ENCODE measurements at regions not wholly inside any gene's neighbourhood (a gene's known extent, or its start where the extent isn't known, plus 50 kb on each side); places are given as distances from the start of the nearest gene placed in this dataset.

DNA sequence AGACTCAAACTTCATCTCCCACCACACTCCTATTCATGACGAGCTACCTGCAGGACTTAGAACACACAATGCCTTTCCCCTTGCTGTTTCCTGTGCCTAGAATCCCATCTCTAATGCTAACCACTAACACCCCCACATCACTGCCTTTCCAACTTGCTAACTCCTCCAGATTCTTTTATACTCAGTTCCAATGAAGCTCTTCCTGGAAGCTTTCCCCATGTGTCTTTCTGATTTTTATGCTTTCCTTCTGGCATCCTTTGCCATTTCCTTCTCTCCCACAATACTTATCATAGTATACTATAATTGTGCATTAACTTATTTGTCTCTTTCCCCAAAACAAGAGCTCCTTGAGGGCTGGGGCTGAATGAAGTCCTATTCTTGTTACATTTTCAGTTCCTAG is 115.3 kb upstream of the PLPPR1 start:
- H3K36me3 ChIP-seq = no peaks in the 10 kb centered on the region

DNA sequence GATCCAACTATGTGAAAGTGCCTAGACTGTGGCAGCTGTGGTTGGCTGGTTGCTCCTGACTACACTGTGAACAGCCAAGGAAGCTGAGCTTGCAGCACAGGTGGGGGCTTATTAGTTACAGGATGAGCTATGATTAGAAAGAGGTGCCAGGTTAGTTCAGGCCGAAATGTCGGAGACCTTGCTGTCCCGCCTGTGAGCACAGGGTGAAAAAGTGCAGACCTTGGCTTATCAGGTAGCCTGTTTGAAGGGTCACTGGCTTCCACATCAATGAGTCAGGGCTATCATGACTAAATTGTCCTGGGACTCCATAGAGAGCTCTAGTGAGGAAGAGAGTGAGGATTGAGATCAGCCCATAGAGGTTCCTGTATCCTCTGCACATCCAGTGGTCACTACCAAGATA is 114.3 kb upstream of the PLPPR1 start:
- Histone ChIP-seq H3K9me3 (no peaks in the 10 kb centered on the region), H3K4me3 (no peak overlapping the region), H3K27me3 (ENCODE audit: low read depth) (no peaks in the 10 kb centered on the region), H3K27ac (no peak overlapping the region), H3K36me3 (no peaks in the 10 kb centered on the region), H3K4me1 (no peaks in the 10 kb centered on the region)
- no peak for DNase-seq
- no peak for ATAC-seq
- TF ChIP-seq, protein P1, sequence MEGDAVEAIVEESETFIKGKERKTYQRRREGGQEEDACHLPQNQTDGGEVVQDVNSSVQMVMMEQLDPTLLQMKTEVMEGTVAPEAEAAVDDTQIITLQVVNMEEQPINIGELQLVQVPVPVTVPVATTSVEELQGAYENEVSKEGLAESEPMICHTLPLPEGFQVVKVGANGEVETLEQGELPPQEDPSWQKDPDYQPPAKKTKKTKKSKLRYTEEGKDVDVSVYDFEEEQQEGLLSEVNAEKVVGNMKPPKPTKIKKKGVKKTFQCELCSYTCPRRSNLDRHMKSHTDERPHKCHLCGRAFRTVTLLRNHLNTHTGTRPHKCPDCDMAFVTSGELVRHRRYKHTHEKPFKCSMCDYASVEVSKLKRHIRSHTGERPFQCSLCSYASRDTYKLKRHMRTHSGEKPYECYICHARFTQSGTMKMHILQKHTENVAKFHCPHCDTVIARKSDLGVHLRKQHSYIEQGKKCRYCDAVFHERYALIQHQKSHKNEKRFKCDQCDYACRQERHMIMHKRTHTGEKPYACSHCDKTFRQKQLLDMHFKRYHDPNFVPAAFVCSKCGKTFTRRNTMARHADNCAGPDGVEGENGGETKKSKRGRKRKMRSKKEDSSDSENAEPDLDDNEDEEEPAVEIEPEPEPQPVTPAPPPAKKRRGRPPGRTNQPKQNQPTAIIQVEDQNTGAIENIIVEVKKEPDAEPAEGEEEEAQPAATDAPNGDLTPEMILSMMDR (IDR thresholded peaks at IDR 0.05) = no peak
- intact Hi-C loops (cut with DNase I) = no loop called here

More for the DNA sequence above, 115.3 kb upstream of the PLPPR1 start:
- Histone ChIP-seq H3K27me3 (ENCODE audit: low read depth) (no peaks in the 10 kb centered on the region), H3K4me1 (no peaks in the 10 kb centered on the region), H3K4me3 (no peak overlapping the region), H3K9me3 (no peaks in the 10 kb centered on the region), H3K27ac (no peak overlapping the region)
- intact Hi-C loops (cut with DNase I) = no loop called here
- TF ChIP-seq, protein P1 (IDR thresholded peaks at IDR 0.05) = no peak
- DNase-seq = no peak
- ATAC-seq = no peak

DNA sequence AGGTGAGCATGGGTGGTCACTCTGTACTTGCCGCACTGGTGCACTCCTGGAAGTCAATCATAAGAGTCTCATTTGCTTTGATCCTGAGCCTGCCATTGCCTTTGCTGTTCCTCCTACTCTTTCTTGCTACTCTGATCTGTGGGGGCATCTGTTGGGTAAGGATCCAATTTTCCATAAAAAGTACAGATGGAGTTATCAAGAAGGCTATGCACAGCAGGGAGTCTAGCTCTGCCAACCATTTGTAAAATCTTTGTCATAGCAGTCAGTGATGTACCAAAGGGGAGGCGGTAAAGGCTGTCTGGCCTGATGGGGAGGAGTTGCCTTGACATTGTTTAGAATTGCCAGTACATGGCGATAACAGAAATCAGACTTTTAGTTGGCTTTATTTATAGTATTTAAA is 109.0 kb upstream of the PLPPR1 start:
- Histone ChIP-seq H3K27me3 (ENCODE audit: low read depth) (no peaks in the 10 kb centered on the region), H3K36me3 (no peaks in the 10 kb centered on the region), H3K9me3 (no peaks in the 10 kb centered on the region), H3K27ac (no peak overlapping the region), H3K4me1 (no peaks in the 10 kb centered on the region), H3K4me3 (no peak overlapping the region)
- ATAC-seq (no peak), DNase-seq (no peak)
- TF ChIP-seq, protein P1 (IDR thresholded peaks at IDR 0.05) = no peak
- intact Hi-C loops (cut with DNase I) = no loop called here

GRCh38 chr9:100926366-100926765 is 102.2 kb upstream of the PLPPR1 start:
- intact Hi-C loops (cut with DNase I) = no loop called here
- Histone ChIP-seq H3K36me3 (no peaks in the 10 kb centered on the region), H3K4me3 (no peak overlapping the region), H3K27ac (no peak overlapping the region), H3K9me3 (no peaks in the 10 kb centered on the region), H3K27me3 (ENCODE audit: low read depth) (no peaks in the 10 kb centered on the region), H3K4me1 (no peaks in the 10 kb centered on the region)
- DNase-seq (no peak), ATAC-seq (no peak)
- TF ChIP-seq, protein P1 (IDR thresholded peaks at IDR 0.05) = no peak

GRCh38 chr9:100927763-100928162 is 100.8 kb upstream of the PLPPR1 start:
- Histone ChIP-seq H3K9me3 (no peaks in the 10 kb centered on the region), H3K27me3 (ENCODE audit: low read depth) (no peaks in the 10 kb centered on the region), H3K27ac (no peak overlapping the region), H3K4me3 (no peak overlapping the region), H3K36me3 (no peaks in the 10 kb centered on the region), H3K4me1 (no peaks in the 10 kb centered on the region)
- no peak for ATAC-seq
- TF ChIP-seq, protein P1 (IDR thresholded peaks at IDR 0.05) = no peak
- DNase-seq = no peak
- intact Hi-C loops (cut with DNase I) = no loop called here

- ATAC-seq (no peak), DNase-seq (no peak)
- no peaks in the 10 kb centered on the region for H3K36me3 ChIP-seq
- H3K4me1 ChIP-seq = no peaks in the 10 kb centered on the region
- no peak overlapping the region for H3K4me3 ChIP-seq
- TF ChIP-seq, protein P1 (IDR thresholded peaks at IDR 0.05) = no peak
- no peak overlapping the region for H3K27ac ChIP-seq
- intact Hi-C loops (cut with DNase I) = no loop called here
- no peaks in the 10 kb centered on the region for H3K27me3 ChIP-seq (ENCODE audit: low read depth)
- H3K9me3 ChIP-seq = no peaks in the 10 kb centered on the region
These were observed 94.9 kb upstream of the PLPPR1 start for GRCh38 chr9:100933656-100934055.

All from lower lobe of right lung (tissue), 2 donors.